ENCODE measurements at regions not wholly inside any gene's neighbourhood (a gene's known extent, or its start where the extent isn't known, plus 50 kb on each side); places are given as distances from the start of the nearest gene placed in this dataset.
A peak's percentile ranks its signal among the peaks of the same experiment; 100 is the strongest.
"Not testable (repeated sequence)": the region's sequence is repeated elsewhere in the genome, so short reads cannot be mapped to it uniquely, and the experiment has no call there.

- DNase-seq (ENCODE audit: low read depth), result no peak
These were observed 73.0 kb downstream of the GBP6 start for GRCh38 chr1:89436856-89437255.

- DNase-seq (ENCODE audit: low read depth), result not testable (repeated sequence)
These were observed 74.4 kb downstream of the GBP6 start for GRCh38 chr1:89438301-89438700.

- DNase-seq (ENCODE audit: low read depth), result no peak
These were observed 77.1 kb downstream of the GBP6 start for GRCh38 chr1:89440911-89441310.

DNA sequence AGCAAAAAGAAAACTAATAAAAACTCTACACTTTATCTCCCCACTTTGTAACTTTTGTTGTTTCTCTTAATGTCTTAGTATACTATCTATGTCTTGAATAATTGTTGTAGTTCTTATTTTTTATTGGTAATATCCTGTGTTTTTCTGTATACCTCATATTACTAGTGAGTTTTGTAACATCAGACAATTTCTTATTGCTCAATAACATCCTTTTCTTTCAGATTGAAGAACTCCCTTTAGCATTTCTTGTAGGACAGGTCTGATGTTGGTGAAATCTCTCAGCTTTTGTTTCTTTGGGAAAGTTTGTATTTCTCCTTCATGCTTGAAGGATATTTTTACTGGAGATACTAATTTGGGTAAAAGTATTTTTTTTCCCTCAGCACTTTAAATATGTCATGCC lies 79.8 kb upstream of the LRRC8B start:
- no peak for DNase-seq (ENCODE audit: low read depth)

DNA sequence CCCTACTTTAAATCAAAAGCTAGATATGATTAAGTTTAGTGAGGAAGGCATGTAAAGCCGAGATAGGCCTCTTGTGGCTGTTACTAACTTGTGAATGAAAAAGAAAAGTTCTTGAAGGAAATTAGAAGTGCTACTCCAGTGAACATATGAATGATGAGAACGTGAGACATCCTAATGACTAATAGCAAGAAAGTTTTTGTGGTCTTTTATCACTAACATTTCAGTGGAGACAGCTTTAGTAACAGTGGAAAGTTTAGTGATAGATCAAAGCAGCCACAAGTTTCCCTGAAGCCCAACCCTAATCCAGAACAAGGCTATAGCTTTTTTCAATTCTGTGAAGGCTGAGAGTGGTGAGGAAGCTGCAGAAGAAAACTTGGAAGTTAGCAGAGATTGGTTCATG lies 73.6 kb upstream of the LRRC8B start:
- peak; percentile 33 for DNase-seq (ENCODE audit: low read depth)

DNA sequence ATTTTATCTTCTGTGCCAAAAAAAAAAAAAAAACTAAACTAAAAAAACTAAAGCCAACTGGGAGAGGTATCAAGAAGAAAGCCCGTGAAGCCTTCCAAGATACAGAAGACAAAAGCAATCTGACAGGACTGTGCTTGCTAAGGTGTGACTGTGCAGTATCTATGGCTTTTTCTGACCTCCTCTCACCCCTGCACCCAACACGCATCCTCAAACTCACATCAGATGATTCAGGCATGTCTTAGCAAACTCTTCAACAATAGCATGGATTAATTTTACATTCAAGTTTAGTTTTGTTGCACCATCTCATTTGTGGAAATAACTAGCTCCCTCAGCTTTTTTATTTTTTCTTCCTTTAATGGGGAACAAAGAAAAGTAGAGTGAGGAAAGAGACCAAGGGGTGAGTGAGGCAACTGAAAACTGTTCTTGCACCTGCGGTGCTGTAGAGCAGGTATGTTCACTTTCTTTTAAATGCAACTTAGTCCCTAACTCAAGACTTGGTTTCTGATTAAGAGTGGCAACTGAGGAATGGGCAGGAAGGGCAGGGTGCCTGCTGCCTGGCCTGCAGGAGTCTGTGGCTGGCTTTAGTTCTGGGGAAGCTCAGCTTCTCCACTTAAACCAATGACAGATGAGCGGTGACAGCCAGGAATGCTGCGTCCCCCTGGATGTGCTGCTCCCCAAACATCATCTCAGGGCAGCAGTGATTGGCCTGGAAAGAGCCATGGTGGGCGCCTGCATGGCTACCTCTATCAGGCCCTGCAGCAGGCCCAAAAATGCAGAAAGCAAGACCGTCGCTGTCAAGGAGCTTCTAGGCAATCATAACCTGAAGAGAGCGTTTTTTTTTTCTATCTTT lies 71.3 kb upstream of the LRRC8B start:
- no peak for DNase-seq (ENCODE audit: low read depth)

DNA sequence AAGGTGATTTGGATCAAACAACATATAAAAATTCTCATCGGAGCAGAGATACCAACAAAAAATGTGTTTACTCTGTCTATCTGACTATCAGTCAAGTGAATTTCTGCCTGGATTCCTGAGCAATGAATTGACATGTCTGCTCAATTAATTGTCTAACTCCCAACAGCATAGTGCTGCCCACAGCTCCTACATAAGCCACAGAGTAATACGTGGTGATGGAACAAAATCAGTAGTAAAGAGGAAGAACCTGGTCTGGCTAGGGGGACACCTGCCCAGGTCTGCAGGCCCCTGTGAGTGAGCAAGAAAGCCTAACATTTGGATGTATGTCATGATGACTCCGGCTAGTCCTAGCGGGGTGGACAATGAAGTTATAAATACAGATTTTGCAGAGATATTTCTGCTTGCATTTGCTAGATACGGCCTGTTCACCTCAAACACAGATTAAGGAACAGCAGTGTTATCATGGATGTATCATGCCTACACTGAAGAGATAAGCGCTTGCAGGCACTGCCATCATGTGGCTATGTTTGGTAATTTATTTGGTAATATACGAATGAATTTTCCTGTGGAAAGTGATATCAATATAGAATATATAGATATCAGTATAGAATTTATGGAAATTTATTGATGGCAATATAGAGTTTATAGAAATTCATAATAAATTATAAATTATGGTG lies 69.6 kb upstream of the LRRC8B start:
- DNase-seq (ENCODE audit: low read depth), result peak; percentile 64

GRCh38 chr1:89457046-89457445 lies 67.6 kb upstream of the LRRC8B start:
- DNase-seq (ENCODE audit: low read depth), result no peak

DNA sequence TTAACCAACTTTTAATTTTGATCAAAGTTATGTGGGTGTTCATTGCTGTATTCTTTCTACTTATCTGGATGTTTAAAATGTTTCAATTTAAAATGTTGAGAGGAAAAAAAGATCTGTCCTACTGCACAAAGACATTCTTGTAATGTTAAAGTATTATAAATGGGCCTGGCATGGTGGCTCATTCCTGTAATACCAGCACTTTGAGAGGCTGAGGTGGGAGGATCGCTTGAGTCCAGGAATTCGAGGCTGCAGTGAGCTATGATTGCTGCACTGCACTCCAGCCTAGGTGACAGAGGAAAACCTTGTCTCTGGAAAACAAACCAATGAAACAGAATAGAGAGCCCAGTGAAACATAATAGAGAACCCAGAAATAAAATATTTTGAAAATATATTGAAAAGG lies 65.5 kb upstream of the LRRC8B start:
- no peak for DNase-seq (ENCODE audit: low read depth)

DNA sequence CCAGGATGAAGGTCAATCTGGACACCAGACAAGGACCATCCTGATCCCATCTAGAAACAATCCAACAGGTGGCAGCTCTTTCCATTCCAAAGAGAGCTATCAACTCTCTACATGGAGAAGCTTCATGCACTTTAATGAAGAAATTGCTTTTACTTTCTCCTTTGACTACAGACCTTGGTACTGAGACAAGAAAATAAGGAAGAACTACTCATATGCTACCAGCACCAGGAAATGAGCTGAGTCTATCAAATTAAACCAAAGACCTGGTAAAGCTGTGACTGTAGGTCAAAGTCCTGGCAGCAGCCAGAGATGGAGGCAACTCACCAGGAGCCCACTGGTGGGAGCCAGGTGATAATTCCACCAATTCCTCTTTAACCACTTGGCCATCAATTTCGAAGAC lies 64.3 kb upstream of the LRRC8B start:
- DNase-seq (ENCODE audit: low read depth), result no peak

GRCh38 chr1:89462250-89462649 lies 62.4 kb upstream of the LRRC8B start:
- DNase-seq (ENCODE audit: low read depth), result no peak

GRCh38 chr1:89464008-89464407 lies 60.6 kb upstream of the LRRC8B start:
- no peak for DNase-seq (ENCODE audit: low read depth)

GRCh38 chr1:89465201-89465600 lies 59.4 kb upstream of the LRRC8B start:
- DNase-seq (ENCODE audit: low read depth), result no peak

DNA sequence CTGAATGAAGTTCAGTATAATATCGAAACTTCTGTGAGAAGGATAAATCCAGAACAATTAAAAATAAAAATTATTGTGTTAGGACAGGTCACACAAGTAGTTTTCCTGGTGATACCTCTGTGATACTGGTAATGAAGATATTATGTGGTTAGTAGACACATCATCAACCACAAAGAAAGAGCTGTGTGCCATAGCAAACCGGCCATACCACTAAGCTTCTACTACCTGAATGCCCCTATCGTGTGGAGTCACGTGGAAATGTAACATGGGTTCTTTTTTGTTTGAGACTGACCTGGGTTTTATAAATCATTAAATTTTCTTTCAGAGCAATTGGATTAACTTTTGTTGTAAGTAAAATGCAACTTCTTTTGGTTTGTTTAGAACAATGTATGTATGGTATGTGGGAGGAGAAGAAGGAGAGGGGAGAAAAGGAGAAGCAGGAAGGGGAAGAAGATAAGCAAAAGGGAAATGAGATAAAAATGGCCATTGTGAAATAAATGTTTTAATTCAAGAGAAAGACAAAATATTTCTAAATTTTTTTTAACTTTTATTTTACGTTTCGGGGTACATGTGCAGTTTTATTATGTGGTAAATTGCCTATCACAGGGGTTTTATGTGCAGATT lies 58.2 kb upstream of the LRRC8B start:
- no peak for DNase-seq (ENCODE audit: low read depth)

DNA sequence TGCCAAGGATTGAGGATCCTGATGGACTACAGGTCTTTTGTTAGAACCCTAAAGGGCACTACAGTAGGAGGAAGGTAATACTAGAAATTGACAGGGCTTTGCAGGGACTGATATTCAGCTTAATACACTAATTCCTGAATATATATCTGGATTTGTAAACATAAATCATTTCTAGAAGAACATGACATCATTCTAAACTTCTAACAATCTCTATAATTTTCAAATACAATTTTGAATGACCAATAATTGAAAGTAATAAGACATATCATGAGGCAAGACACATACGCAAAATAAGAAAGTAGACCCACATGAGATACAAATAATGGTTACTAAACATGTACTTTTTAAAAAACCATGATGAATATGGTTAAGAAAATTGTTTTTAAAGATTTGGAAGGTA lies 52.4 kb upstream of the LRRC8B start:
- no peak for DNase-seq (ENCODE audit: low read depth)

GRCh38 chr1:89472886-89473417 lies 51.7 kb upstream of the LRRC8B start:
- DNase-seq (ENCODE audit: low read depth), result no peak
